ENCODE measurements at regions not wholly inside any gene's neighbourhood (a gene's known extent, or its start where the extent isn't known, plus 50 kb on each side); places are given as distances from the start of the nearest gene placed in this dataset.

DNA sequence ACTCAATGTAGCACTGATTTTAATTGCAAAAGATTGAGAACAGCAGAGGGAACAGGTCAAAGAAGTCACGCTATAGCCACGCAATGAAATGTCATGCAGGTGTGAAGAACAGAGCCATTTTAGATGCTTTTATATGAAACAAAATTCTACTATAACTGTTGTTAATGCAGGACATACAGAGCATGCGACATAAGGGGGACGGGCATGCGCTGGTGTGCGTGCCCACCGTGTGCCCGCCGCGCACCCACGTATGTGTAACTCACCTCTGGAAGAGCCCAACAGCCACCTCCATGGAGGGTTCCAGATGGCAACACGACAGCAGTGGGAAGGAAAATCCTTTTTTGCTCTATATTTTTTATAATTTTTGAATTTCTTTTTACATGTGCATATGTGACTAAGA lies 410.0 kb upstream of the RNF32 start:
- Histone ChIP-seq H2AFZ (ENCODE audit: low read length) (no peak overlapping the region), H3K27me3 (ENCODE audit: control insufficient read depth, insufficient read depth, low read length) (no peaks in the 10 kb centered on the region), H3K9me3 (ENCODE audit: control insufficient read depth, insufficient read depth, low read depth, low read length) (no peaks in the 10 kb centered on the region), H3K79me2 (ENCODE audit: control insufficient read depth, insufficient read depth, low read length) (no peaks in the 10 kb centered on the region), H4K20me1 (ENCODE audit: control insufficient read depth, extremely low read depth, insufficient read depth, low read length) (no peaks in the 10 kb centered on the region), H3K9ac (ENCODE audit: insufficient read depth, low read length) (no peak overlapping the region), H3K27ac (ENCODE audit: insufficient read depth, low read length) (no peak overlapping the region), H3K4me1 (ENCODE audit: control insufficient read depth, extremely low read depth, insufficient read depth, low read length) (no peaks in the 10 kb centered on the region), H3K4me3 (replicated peaks in 1 of 4; ENCODE audit: control extremely low read depth in 1 of 4, insufficient read depth in 1 of 4, low read depth in 3 of 4, low read length in 4 of 4) (no peak overlapping the region), H3K4me2 (ENCODE audit: extremely low read depth, insufficient read depth, low read length) (no peak overlapping the region), H3K36me3 (ENCODE audit: control insufficient read depth, insufficient read depth, low read length) (no peaks in the 10 kb centered on the region)
- DNase-seq (ENCODE audit: low read depth in 2 of 2) = no peak
- TF ChIP-seq, protein P1, sequence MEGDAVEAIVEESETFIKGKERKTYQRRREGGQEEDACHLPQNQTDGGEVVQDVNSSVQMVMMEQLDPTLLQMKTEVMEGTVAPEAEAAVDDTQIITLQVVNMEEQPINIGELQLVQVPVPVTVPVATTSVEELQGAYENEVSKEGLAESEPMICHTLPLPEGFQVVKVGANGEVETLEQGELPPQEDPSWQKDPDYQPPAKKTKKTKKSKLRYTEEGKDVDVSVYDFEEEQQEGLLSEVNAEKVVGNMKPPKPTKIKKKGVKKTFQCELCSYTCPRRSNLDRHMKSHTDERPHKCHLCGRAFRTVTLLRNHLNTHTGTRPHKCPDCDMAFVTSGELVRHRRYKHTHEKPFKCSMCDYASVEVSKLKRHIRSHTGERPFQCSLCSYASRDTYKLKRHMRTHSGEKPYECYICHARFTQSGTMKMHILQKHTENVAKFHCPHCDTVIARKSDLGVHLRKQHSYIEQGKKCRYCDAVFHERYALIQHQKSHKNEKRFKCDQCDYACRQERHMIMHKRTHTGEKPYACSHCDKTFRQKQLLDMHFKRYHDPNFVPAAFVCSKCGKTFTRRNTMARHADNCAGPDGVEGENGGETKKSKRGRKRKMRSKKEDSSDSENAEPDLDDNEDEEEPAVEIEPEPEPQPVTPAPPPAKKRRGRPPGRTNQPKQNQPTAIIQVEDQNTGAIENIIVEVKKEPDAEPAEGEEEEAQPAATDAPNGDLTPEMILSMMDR (conservative IDR thresholded peaks at IDR 0.05 in 1 of 2, IDR thresholded peaks at IDR 0.05 in 1 of 2; ENCODE audit: low read depth in 1 of 2, low read length in 2 of 2) = no peak
- no peak for TF ChIP-seq EZH2 (IDR thresholded peaks at IDR 0.05; ENCODE audit: low read length, missing control alignments)

DNA sequence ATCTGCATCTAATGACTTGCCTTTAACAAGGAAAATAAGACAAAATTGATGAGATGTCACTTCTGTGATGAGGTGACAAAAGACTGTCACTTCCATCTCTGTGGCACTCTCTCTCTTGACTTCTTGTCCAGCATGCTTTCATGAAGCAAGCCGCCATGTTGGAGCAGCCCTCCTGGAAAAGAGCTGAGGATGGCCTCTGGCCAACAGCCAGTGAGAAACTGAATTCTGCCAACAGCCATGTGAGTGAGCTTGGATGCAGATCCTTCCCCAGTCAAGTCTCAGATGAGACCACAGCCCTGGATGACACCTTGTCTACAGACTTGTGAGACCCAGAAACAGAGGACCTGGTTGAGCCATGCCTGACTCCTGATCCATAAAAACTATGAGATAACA lies 412.6 kb upstream of the SHH start:
- Histone ChIP-seq H3K4me3 (replicated peaks in 1 of 4; ENCODE audit: control extremely low read depth in 1 of 4, insufficient read depth in 1 of 4, low read depth in 3 of 4, low read length in 4 of 4) (no peak overlapping the region), H3K9ac (ENCODE audit: insufficient read depth, low read length) (no peak overlapping the region), H3K4me1 (ENCODE audit: control insufficient read depth, extremely low read depth, insufficient read depth, low read length) (no peaks in the 10 kb centered on the region), H3K79me2 (ENCODE audit: control insufficient read depth, insufficient read depth, low read length) (no peaks in the 10 kb centered on the region), H3K27me3 (ENCODE audit: control insufficient read depth, insufficient read depth, low read length) (no peaks in the 10 kb centered on the region), H3K36me3 (ENCODE audit: control insufficient read depth, insufficient read depth, low read length) (no peaks in the 10 kb centered on the region), H3K27ac (ENCODE audit: insufficient read depth, low read length) (no peak overlapping the region), H3K9me3 (ENCODE audit: control insufficient read depth, insufficient read depth, low read depth, low read length) (no peaks in the 10 kb centered on the region), H2AFZ (ENCODE audit: low read length) (no peak overlapping the region), H4K20me1 (ENCODE audit: control insufficient read depth, extremely low read depth, insufficient read depth, low read length) (no peaks in the 10 kb centered on the region), H3K4me2 (ENCODE audit: extremely low read depth, insufficient read depth, low read length) (no peak overlapping the region)
- TF ChIP-seq, protein P1 (conservative IDR thresholded peaks at IDR 0.05 in 1 of 2, IDR thresholded peaks at IDR 0.05 in 1 of 2; ENCODE audit: low read depth in 1 of 2, low read length in 2 of 2) = no peak
- TF ChIP-seq EZH2 (IDR thresholded peaks at IDR 0.05; ENCODE audit: low read length, missing control alignments) = no peak
- no peak for DNase-seq (ENCODE audit: low read depth in 2 of 2)

DNA sequence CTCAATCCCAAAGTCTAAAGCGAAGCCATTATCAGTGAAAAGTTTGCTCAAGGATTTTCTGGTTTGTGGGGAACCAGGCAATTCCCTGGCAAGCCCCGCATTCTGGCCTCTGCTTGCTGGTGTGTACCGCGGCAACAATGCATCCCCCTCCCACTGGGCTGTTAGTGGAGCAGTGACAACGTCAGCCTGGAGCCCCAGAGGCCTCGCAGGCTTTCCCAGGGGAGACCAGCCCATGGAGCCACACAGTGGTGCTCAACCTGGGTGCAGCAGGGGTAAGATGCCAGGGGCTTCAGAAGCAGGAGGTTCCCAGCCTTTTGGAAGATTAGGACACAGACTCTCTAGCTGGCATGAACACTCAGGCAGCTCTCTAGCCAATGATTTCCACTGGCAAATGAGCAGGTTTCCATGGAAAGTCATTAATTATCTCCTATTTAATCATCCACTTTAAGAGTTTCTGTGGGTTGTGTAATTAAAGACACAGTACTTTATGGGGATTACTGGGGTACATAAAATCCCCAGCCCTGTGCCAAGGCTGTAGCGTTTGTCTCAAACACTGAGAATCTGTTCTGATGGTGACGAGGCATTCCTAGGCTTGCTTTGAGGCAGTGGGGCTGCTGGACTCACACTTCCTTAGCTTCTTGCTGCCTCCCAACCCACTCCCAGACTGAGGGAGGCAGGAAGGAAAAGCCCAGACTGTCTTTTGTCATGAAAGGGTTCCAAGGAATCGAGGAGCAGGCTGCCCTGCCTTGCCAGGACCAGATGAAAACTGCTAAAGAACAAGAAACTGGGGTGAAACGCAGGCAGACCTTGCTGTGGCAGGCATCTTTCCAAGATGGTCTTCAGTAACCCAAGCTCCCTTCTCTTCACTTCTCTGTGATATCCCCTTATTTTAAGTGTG lies 411.9 kb upstream of the SHH start:
- Histone ChIP-seq H3K4me1 (ENCODE audit: control insufficient read depth, extremely low read depth, insufficient read depth, low read length) (no peaks in the 10 kb centered on the region), H3K79me2 (ENCODE audit: control insufficient read depth, insufficient read depth, low read length) (no peaks in the 10 kb centered on the region), H4K20me1 (ENCODE audit: control insufficient read depth, extremely low read depth, insufficient read depth, low read length) (no peaks in the 10 kb centered on the region), H3K9ac (ENCODE audit: insufficient read depth, low read length) (no peak overlapping the region), H3K36me3 (ENCODE audit: control insufficient read depth, insufficient read depth, low read length) (no peaks in the 10 kb centered on the region), H3K9me3 (ENCODE audit: control insufficient read depth, insufficient read depth, low read depth, low read length) (no peaks in the 10 kb centered on the region), H3K4me3 (replicated peaks in 1 of 4; ENCODE audit: control extremely low read depth in 1 of 4, insufficient read depth in 1 of 4, low read depth in 3 of 4, low read length in 4 of 4) (no peak overlapping the region), H3K4me2 (ENCODE audit: extremely low read depth, insufficient read depth, low read length) (no peak overlapping the region), H3K27me3 (ENCODE audit: control insufficient read depth, insufficient read depth, low read length) (no peaks in the 10 kb centered on the region), H3K27ac (ENCODE audit: insufficient read depth, low read length) (no peak overlapping the region), H2AFZ (ENCODE audit: low read length) (no peak overlapping the region)
- DNase-seq (ENCODE audit: low read depth in 2 of 2) = no peak
- TF ChIP-seq, protein P1 (conservative IDR thresholded peaks at IDR 0.05 in 1 of 2, IDR thresholded peaks at IDR 0.05 in 1 of 2; ENCODE audit: low read depth in 1 of 2, low read length in 2 of 2) = no peak
- no peak for TF ChIP-seq EZH2 (IDR thresholded peaks at IDR 0.05; ENCODE audit: low read length, missing control alignments)
